ENCODE measurements at regions not wholly inside any gene's neighbourhood (a gene's known extent, or its start where the extent isn't known, plus 50 kb on each side); places are given as distances from the start of the nearest gene placed in this dataset.

GRCh38 chr20:6914986-6915385 is 147.5 kb downstream of the BMP2 start:
- TF ChIP-seq CTCF (IDR thresholded peaks at IDR 0.05; ENCODE audit: borderline replicate concordance, extremely low read depth, low read length, poor library complexity, severe bottlenecking): no peak
- TF ChIP-seq EZH2 (IDR thresholded peaks at IDR 0.05; ENCODE audit: borderline replicate concordance, low read depth, low read length, severe bottlenecking): no peak
- Histone ChIP-seq H3K4me1 (ENCODE audit: insufficient read depth, low read length) (no peaks in the 10 kb centered on the region), H2AFZ (ENCODE audit: low read depth, low read length) (no peak overlapping the region), H3K4me2 (ENCODE audit: insufficient read depth, low read length) (no peak overlapping the region), H3K27ac (ENCODE audit: low read length) (no peak overlapping the region), H3K4me3 (ENCODE audit: low read depth in 1 of 2, low read length in 2 of 2) (no peak overlapping the region), H3K9ac (ENCODE audit: low read depth, low read length) (no peak overlapping the region), H3K9me3 (ENCODE audit: insufficient read depth, low read length, severe bottlenecking) (no peaks in the 10 kb centered on the region), H3K27me3 (ENCODE audit: insufficient read depth, low read length, poor library complexity) (peaks cover 3% of the 10 kb centered on the region), H4K20me1 (ENCODE audit: insufficient read depth, low read length) (no peaks in the 10 kb centered on the region), H3K36me3 (ENCODE audit: insufficient read depth, low read length) (no peaks in the 10 kb centered on the region), H3K79me2 (ENCODE audit: insufficient read depth, low read length) (no peaks in the 10 kb centered on the region)
- DNase-seq (no peak), ATAC-seq (ENCODE audit: insufficient read depth, low read depth) (no peak)

GRCh38 chr20:6916938-6917337 is 149.5 kb downstream of the BMP2 start:
- Histone ChIP-seq H3K9me3 (ENCODE audit: insufficient read depth, low read length, severe bottlenecking) (no peaks in the 10 kb centered on the region), H3K4me1 (ENCODE audit: insufficient read depth, low read length) (no peaks in the 10 kb centered on the region), H3K4me3 (ENCODE audit: low read depth in 1 of 2, low read length in 2 of 2) (no peak overlapping the region), H3K36me3 (ENCODE audit: insufficient read depth, low read length) (no peaks in the 10 kb centered on the region), H3K27ac (ENCODE audit: low read length) (no peak overlapping the region), H3K27me3 (ENCODE audit: insufficient read depth, low read length, poor library complexity) (no peaks in the 10 kb centered on the region), H2AFZ (ENCODE audit: low read depth, low read length) (no peak overlapping the region), H3K4me2 (ENCODE audit: insufficient read depth, low read length) (no peak overlapping the region), H4K20me1 (ENCODE audit: insufficient read depth, low read length) (no peaks in the 10 kb centered on the region), H3K79me2 (ENCODE audit: insufficient read depth, low read length) (no peaks in the 10 kb centered on the region), H3K9ac (ENCODE audit: low read depth, low read length) (no peak overlapping the region)
- no peak for ATAC-seq (ENCODE audit: insufficient read depth, low read depth)
- no peak for DNase-seq
- no peak for TF ChIP-seq CTCF (IDR thresholded peaks at IDR 0.05; ENCODE audit: borderline replicate concordance, extremely low read depth, low read length, poor library complexity, severe bottlenecking)

- TF ChIP-seq CTCF (IDR thresholded peaks at IDR 0.05; ENCODE audit: borderline replicate concordance, extremely low read depth, low read length, poor library complexity, severe bottlenecking) (no peak), EZH2 (IDR thresholded peaks at IDR 0.05; ENCODE audit: borderline replicate concordance, low read depth, low read length, severe bottlenecking) (no peak)
- no peak for ATAC-seq (ENCODE audit: insufficient read depth, low read depth)
These were observed 152.4 kb downstream of the BMP2 start for GRCh38 chr20:6919792-6920468.

More at GRCh38 chr20:6919792-6920468, 152.4 kb downstream of the BMP2 start:
- Histone ChIP-seq H3K9me3 (ENCODE audit: insufficient read depth, low read length, severe bottlenecking) (no peaks in the 10 kb centered on the region), H4K20me1 (ENCODE audit: insufficient read depth, low read length) (no peaks in the 10 kb centered on the region), H3K27ac (ENCODE audit: low read length) (no peak overlapping the region), H3K4me2 (ENCODE audit: insufficient read depth, low read length) (no peak overlapping the region), H3K79me2 (ENCODE audit: insufficient read depth, low read length) (no peaks in the 10 kb centered on the region), H3K9ac (ENCODE audit: low read depth, low read length) (no peak overlapping the region), H3K4me3 (ENCODE audit: low read depth in 1 of 2, low read length in 2 of 2) (no peak overlapping the region), H3K4me1 (ENCODE audit: insufficient read depth, low read length) (no peaks in the 10 kb centered on the region), H3K27me3 (ENCODE audit: insufficient read depth, low read length, poor library complexity) (no peaks in the 10 kb centered on the region), H3K36me3 (ENCODE audit: insufficient read depth, low read length) (no peaks in the 10 kb centered on the region), H2AFZ (ENCODE audit: low read depth, low read length) (no peak overlapping the region)
- DNase-seq: no peak

All from DND-41 (cell line).